GM19351 (cell line): ENCODE measurements at regions not wholly inside any gene's neighbourhood (a gene's known extent, or its start where the extent isn't known, plus 50 kb on each side); places are given as distances from the start of the nearest gene placed in this dataset.

Experiments
- ATAC-seq: cut with Tn5 transposase; IDR thresholded peaks from one replicate; pipeline ENCODE4 v1.9.1; 2021; ENCODE audit warnings: mild to moderate bottlenecking, moderate library complexity; ENCODE audit not compliant: unreplicated experiment

GRCh38 chr13:61040181-61040580 lies 375.5 kb downstream of the PCDH20 start:
- ATAC-seq = no peak

- ATAC-seq = no peak
Observed at GRCh38 chr13:61039302-61039701, 376.3 kb downstream of the PCDH20 start.

- ATAC-seq = no peak
Observed at GRCh38 chr13:61036715-61037114, 378.9 kb downstream of the PCDH20 start.

GRCh38 chr13:61030445-61030844 lies 385.2 kb downstream of the PCDH20 start:
- no peak for ATAC-seq

- no peak for ATAC-seq
Observed at GRCh38 chr13:61029064-61029463, 386.6 kb downstream of the PCDH20 start.

- ATAC-seq = no peak
Observed at GRCh38 chr13:61024046-61024445, 391.6 kb downstream of the PCDH20 start.

- ATAC-seq = no peak
Observed at GRCh38 chr13:61021838-61022237, 393.8 kb downstream of the PCDH20 start.

- ATAC-seq = no peak
Observed at GRCh38 chr13:61013796-61014195, 401.9 kb downstream of the PCDH20 start.

GRCh38 chr13:61010358-61010757 lies 405.3 kb downstream of the PCDH20 start:
- ATAC-seq = no peak

GRCh38 chr13:61002686-61003085 lies 413.0 kb downstream of the PCDH20 start:
- no peak for ATAC-seq

GRCh38 chr13:60990032-60990733 lies 425.5 kb downstream of the PCDH20 start:
- ATAC-seq = no peak

GRCh38 chr13:60986301-60986700 lies 429.3 kb downstream of the PCDH20 start:
- no peak for ATAC-seq

- ATAC-seq = no peak
Observed at GRCh38 chr13:60981407-60981806, 434.2 kb downstream of the PCDH20 start.

GRCh38 chr13:60976367-60976766 lies 439.3 kb downstream of the PCDH20 start:
- ATAC-seq = no peak

GRCh38 chr13:60974296-60974695 lies 441.4 kb downstream of the PCDH20 start:
- no peak for ATAC-seq

GRCh38 chr13:60973529-60973928 lies 442.1 kb downstream of the PCDH20 start:
- ATAC-seq = no peak

- ATAC-seq = no peak
Observed at GRCh38 chr13:60970736-60971135, 444.9 kb downstream of the PCDH20 start.

- ATAC-seq = no peak
Observed at GRCh38 chr13:60969656-60970055, 446.0 kb downstream of the PCDH20 start.

- ATAC-seq = no peak
Observed at GRCh38 chr13:60959427-60959826, 456.2 kb downstream of the PCDH20 start.

- no peak for ATAC-seq
Observed at GRCh38 chr13:60957816-60958215, 457.8 kb downstream of the PCDH20 start.

GRCh38 chr13:60945396-60945795 lies 470.3 kb downstream of the PCDH20 start:
- ATAC-seq = no peak

- no peak for ATAC-seq
Observed at GRCh38 chr13:60944863-60945262, 470.8 kb downstream of the PCDH20 start.

GRCh38 chr13:60944016-60944415 lies 471.6 kb downstream of the PCDH20 start:
- no peak for ATAC-seq
